Pancreas (tissue), 10 donors: ENCODE measurements at regions not wholly inside any gene's neighbourhood (a gene's known extent, or its start where the extent isn't known, plus 50 kb on each side); places are given as distances from the start of the nearest gene placed in this dataset.

Source experiments
- ATAC-seq, 4 donors: fragments of 200-7000 bp; cut with Tn5 transposase; one replicate each; pipeline versions ENCODE4 v1.8.0 to v1.9.1; 2020; ENCODE audit warnings: mild to moderate bottlenecking in 4 of 4, moderate library complexity in 4 of 4
- DNase-seq, 6 donors: peaks; one replicate each; pipeline ENCODE4 v3.0.0-alpha.2; 2020
- FAIRE-seq: peaks from 2 replicates; lab custom pipeline; 2012; peaks lifted over from hg19 to GRCh38; lab: Jason Lieb, UNC
- H3K27ac ChIP-seq, 4 donors: fragments of 200-600 bp; sonication (generic); 1 replicate in 3 of 4; 2 replicates in 1 of 4; pipeline versions ENCODE4 v1.5.0 to v1.8.0; 2020
- H3K27me3 ChIP-seq, 4 donors: fragments of 200-600 bp; one replicate each; pipeline ENCODE4 v1.8.0; 2021
- H3K36me3 ChIP-seq, 3 donors: fragments of 200-600 bp; sonication (generic) in 1 of 3; one replicate each; pipeline versions ENCODE4 v1.5.0 to v1.8.0; 2020 to 2021
- H3K4me1 ChIP-seq, 3 donors: fragments of 200-600 bp; one replicate each; pipeline ENCODE4 v1.8.0; 2021
- H3K4me3 ChIP-seq, 4 donors: fragments of 200-600 bp; sonication (generic) in 2 of 4; one replicate each; pipeline versions ENCODE4 v1.5.0 to v1.8.0; 2020 to 2021
- H3K9me3 ChIP-seq, 4 donors: fragments of 200-600 bp; one replicate each; pipeline ENCODE4 v1.8.0; 2021
- WGBS, 2 donors: extraction: QIAGEN DNeasy Blood & Tissue Kit; methylation state at CpG; one replicate each; pipeline ENCODE4 v1.1.7; 2013; 5-methylcytosine and 5-hydroxymethylcytosine counted together
- intact Hi-C, 3 donors: fragments of 100-400 bp; cut with DNase I; formaldehyde crosslinking; loops; one replicate each; pipeline versions ENCODE4 v1.11.1 to v1.14.2; 2022
- TF ChIP-seq, protein P1 (sequence below), 4 donors: fragments of 200-600 bp; sonication (generic) in 3 of 4; IDR thresholded peaks; one replicate each; pipeline versions ENCODE4 v1.5.0 to v1.8.0; 2021; ENCODE audit warnings: antibody characterized with exemption in 4 of 4
- donor health status: healthy with polysubstance abuse.
- donor health status: DM: no; HTN: no; CAD: no; lungs with moderate emphysema.
- donor health status: DM: no; HTN: no; CAD: no.
- donor health status: control.
- donor health status: control.
- donor health status: Bipolar disorder and iron deficiency.
- donor health status: DM: yes; HTN: yes; CAD: no.
- donor health status: DM: no; HTN: no; CAD: no.
- donor health status: DM: no; HTN: no; CAD: no.
- donor health status: DM: yes; HTN: yes; CAD: no.

GRCh38 chr10:69750725-69751124 is 51.0 kb upstream of the COL13A1 start:
- intact Hi-C loops, result no loop called here
- Histone ChIP-seq H3K4me3 (no peak overlapping the region), H3K27me3 (no peaks in the 10 kb centered on the region), H3K36me3 (no peaks in the 10 kb centered on the region), H3K4me1 (no peaks in the 10 kb centered on the region), H3K27ac (no peak overlapping the region), H3K9me3 (no peaks in the 10 kb centered on the region)
- TF ChIP-seq, protein P1, sequence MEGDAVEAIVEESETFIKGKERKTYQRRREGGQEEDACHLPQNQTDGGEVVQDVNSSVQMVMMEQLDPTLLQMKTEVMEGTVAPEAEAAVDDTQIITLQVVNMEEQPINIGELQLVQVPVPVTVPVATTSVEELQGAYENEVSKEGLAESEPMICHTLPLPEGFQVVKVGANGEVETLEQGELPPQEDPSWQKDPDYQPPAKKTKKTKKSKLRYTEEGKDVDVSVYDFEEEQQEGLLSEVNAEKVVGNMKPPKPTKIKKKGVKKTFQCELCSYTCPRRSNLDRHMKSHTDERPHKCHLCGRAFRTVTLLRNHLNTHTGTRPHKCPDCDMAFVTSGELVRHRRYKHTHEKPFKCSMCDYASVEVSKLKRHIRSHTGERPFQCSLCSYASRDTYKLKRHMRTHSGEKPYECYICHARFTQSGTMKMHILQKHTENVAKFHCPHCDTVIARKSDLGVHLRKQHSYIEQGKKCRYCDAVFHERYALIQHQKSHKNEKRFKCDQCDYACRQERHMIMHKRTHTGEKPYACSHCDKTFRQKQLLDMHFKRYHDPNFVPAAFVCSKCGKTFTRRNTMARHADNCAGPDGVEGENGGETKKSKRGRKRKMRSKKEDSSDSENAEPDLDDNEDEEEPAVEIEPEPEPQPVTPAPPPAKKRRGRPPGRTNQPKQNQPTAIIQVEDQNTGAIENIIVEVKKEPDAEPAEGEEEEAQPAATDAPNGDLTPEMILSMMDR (IDR thresholded peaks at IDR 0.05), result no peak
- FAIRE-seq (no peak), DNase-seq (no peak), ATAC-seq (no peak)
- WGBS, 2 donors, result 46 to 53% methylated on average over 4 of the region's 4 CpGs

DNA sequence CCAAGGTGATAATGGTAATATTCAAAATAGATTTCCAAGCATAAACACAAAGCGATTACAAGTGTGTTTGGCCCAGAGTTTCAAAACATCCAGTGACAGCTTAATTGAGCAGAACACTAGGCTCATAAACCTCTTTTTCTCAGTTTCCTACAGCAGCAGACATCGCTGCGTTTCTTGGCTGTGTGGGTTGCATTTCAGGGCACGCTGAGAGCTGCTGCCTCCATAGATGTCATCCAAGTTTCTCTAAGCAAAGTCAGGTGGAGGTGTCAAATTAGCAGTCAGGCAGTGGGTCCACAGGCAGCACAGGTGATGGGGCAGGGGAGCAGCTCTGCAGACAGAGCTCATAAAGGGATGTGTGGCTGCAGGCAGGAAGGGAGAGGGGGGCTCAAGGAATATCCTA is 50.5 kb upstream of the COL13A1 start:
- FAIRE-seq (no peak), ATAC-seq (no peak), DNase-seq (no peak)
- Histone ChIP-seq H3K27ac (no peak overlapping the region), H3K9me3 (no peaks in the 10 kb centered on the region), H3K36me3 (no peaks in the 10 kb centered on the region), H3K4me3 (no peak overlapping the region), H3K4me1 (no peaks in the 10 kb centered on the region), H3K27me3 (no peaks in the 10 kb centered on the region)
- WGBS, 2 donors, result 66 to 75% methylated on average over 4 of the region's 4 CpGs
- TF ChIP-seq, protein P1 (IDR thresholded peaks at IDR 0.05), result no peak
- intact Hi-C loops, result no loop called here
